WTC11 (cell line): ENCODE measurements at regions not wholly inside any gene's neighbourhood (a gene's known extent, or its start where the extent isn't known, plus 50 kb on each side); places are given as distances from the start of the nearest gene placed in this dataset.

ENCODE experiments used
- ATAC-seq: fragments of 200-7000 bp; cut with Tn5 transposase; 2 replicates; pipeline ENCODE4 v1.10.0; 2021; ENCODE audit warnings: mild to moderate bottlenecking, moderate library complexity
- CTCF ChIA-PET: fragments of 300-600 bp; sonication (Branson Sonifier 250); formaldehyde crosslinking; loops from one replicate; lab custom pipeline; 2021; ENCODE audit warnings: antibody characterized with exemption; lab: Charles Lee
- POLR2A ChIA-PET: fragments of 350-600 bp; sonication (Branson Sonifier 250); formaldehyde crosslinking; loops from one replicate; lab custom pipeline; 2021; ENCODE audit warnings: antibody characterized with exemption; lab: Charles Lee
- DNase-seq: peaks from one replicate; pipeline ENCODE4 v3.0.0; 2021; ENCODE audit warnings: low spot score
- H3K27ac Mint-ChIP-seq: 2 replicates; pipeline ENCODE4 v1.8.0; 2021; ENCODE audit warnings: mixed read lengths
- H3K27me3 Mint-ChIP-seq: 2 replicates; pipeline ENCODE4 v1.8.0; 2021; ENCODE audit warnings: low read depth, mild to moderate bottlenecking, moderate library complexity, mixed read lengths
- H3K36me3 Mint-ChIP-seq: 2 replicates; pipeline ENCODE4 v1.8.0; 2021; ENCODE audit warnings: mixed read lengths
- H3K4me1 Mint-ChIP-seq: 2 replicates; pipeline ENCODE4 v1.8.0; 2022; ENCODE audit warnings: mixed read lengths
- H3K4me3 Mint-ChIP-seq: 2 replicates; pipeline ENCODE4 v1.8.0; 2021; ENCODE audit warnings: mild to moderate bottlenecking, moderate library complexity, mixed read lengths
- H3K9me3 Mint-ChIP-seq: 2 replicates; pipeline ENCODE4 v1.8.0; 2021; ENCODE audit warnings: mixed read lengths
- CREM ChIP-seq: sonication (generic); formaldehyde crosslinking; IDR thresholded peaks from 2 replicates; pipeline ENCODE4 v1.8.1; 2022; ENCODE audit warnings: mild to moderate bottlenecking, missing genetic modification reagents, moderate library complexity
- ELF4 ChIP-seq: sonication (generic); formaldehyde crosslinking; IDR thresholded peaks from 2 replicates; pipeline ENCODE4 v1.8.1; 2022; ENCODE audit warnings: low read depth, mild to moderate bottlenecking, moderate library complexity, missing genetic modification reagents
- FOXK1 ChIP-seq: sonication (generic); formaldehyde crosslinking; IDR thresholded peaks from 2 replicates; pipeline ENCODE4 v1.8.0; 2022; ENCODE audit warnings: mild to moderate bottlenecking, moderate library complexity, missing genetic modification reagents
- GABPB1 ChIP-seq: sonication (generic); formaldehyde crosslinking; IDR thresholded peaks from 2 replicates; pipeline ENCODE4 v1.8.1; 2023; ENCODE audit warnings: mild to moderate bottlenecking, missing genetic modification reagents
- GTF2I ChIP-seq: fragments of 250-450 bp; sonication (Bioruptor Pico); conservative IDR thresholded peaks from 2 replicates; pipeline ENCODE4 v1.4.0; 2021; ENCODE audit warnings: mild to moderate bottlenecking
- IRF2 ChIP-seq: sonication (generic); formaldehyde crosslinking; IDR thresholded peaks from 2 replicates; pipeline ENCODE4 v1.8.0; 2022; ENCODE audit warnings: low read depth, missing genetic modification reagents, borderline replicate concordance
- SMAD4 ChIP-seq: sonication (generic); formaldehyde crosslinking; IDR thresholded peaks from 2 replicates; pipeline ENCODE4 v1.8.0; 2022; ENCODE audit warnings: mild to moderate bottlenecking, missing genetic modification reagents
- TEAD4 ChIP-seq: sonication (generic); formaldehyde crosslinking; IDR thresholded peaks from 2 replicates; pipeline ENCODE4 v1.8.0; 2022; ENCODE audit warnings: mild to moderate bottlenecking, missing genetic modification reagents
- ZNF219 ChIP-seq: sonication (generic); formaldehyde crosslinking; IDR thresholded peaks from 2 replicates; pipeline ENCODE4 v1.8.0; 2023; ENCODE audit warnings: missing genetic modification reagents, mild to moderate bottlenecking, borderline replicate concordance
- ZNF671 ChIP-seq: fragments of 250-450 bp; sonication (Bioruptor Pico); IDR thresholded peaks from 2 replicates; pipeline ENCODE4 v1.8.0; 2021; ENCODE audit warnings: mild to moderate bottlenecking
- TF ChIP-seq, protein P1 (sequence below): fragments of 250-450 bp; sonication (Bioruptor Pico); IDR thresholded peaks from 2 replicates; pipeline ENCODE4 v1.8.0; 2021; ENCODE audit warnings: mild to moderate bottlenecking
- TF ChIP-seq, protein P2 (sequence below): fragments of 250-450 bp; sonication (Bioruptor Pico); IDR thresholded peaks from 2 replicates; pipeline ENCODE4 v1.9.0; 2021; ENCODE audit warnings: moderate library complexity, mild to moderate bottlenecking, inconsistent platforms, borderline replicate concordance
- TF ChIP-seq, protein P3 (sequence below): sonication (generic); formaldehyde crosslinking; IDR thresholded peaks from 2 replicates; pipeline ENCODE4 v1.8.0; 2022; ENCODE audit warnings: mild to moderate bottlenecking, missing genetic modification reagents
- TF ChIP-seq, protein P4 (sequence below): sonication (generic); formaldehyde crosslinking; conservative IDR thresholded peaks from 2 replicates; pipeline ENCODE4 v1.8.1; 2022; ENCODE audit warnings: mild to moderate bottlenecking, missing genetic modification reagents
- TF ChIP-seq, protein P5 (sequence below): sonication (generic); formaldehyde crosslinking; IDR thresholded peaks from 2 replicates; pipeline ENCODE4 v1.8.0; 2023; ENCODE audit warnings: mild to moderate bottlenecking, missing genetic modification reagents
- TF ChIP-seq, protein P6 (sequence below): fragments of 250-450 bp; sonication (Bioruptor Pico); IDR thresholded peaks from 2 replicates; pipeline ENCODE4 v1.9.0; 2021; ENCODE audit warnings: mild to moderate bottlenecking

DNA sequence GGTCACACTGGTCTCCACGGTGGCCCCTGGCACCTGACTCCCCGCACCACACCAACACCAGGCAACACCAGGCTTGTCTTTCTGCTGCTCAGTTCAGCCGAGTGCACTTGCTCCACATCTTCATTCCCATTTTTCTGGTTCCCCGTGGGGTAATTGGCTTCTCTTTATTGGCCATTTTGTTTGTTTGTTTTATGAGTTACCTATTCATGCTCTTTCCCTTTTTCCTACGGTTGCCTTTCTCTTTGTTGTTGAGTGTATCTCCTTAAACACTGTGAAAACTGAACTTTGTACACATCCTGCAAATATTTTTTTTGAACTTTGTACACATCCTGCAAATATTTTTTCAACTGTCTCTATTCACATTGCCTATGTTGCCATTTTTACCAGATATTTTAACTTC is 834.0 kb downstream of the BRD1 start:
- H3K9me3 Mint-ChIP-seq, result peaks cover 37% of the 10 kb centered on the region
- ChIA-PET POLR2A (no interaction called here), CTCF (no interaction called here)
- ATAC-seq, result no peak
- H3K4me1 Mint-ChIP-seq, result peaks cover 3% of the 10 kb centered on the region
- TF ChIP-seq FOXK1 (CRISPR knock-in tag) (no peak), SMAD4 (CRISPR knock-in tag) (no peak), GABPB1 (no peak), IRF2 (no peak)
- TF ChIP-seq, protein P1, sequence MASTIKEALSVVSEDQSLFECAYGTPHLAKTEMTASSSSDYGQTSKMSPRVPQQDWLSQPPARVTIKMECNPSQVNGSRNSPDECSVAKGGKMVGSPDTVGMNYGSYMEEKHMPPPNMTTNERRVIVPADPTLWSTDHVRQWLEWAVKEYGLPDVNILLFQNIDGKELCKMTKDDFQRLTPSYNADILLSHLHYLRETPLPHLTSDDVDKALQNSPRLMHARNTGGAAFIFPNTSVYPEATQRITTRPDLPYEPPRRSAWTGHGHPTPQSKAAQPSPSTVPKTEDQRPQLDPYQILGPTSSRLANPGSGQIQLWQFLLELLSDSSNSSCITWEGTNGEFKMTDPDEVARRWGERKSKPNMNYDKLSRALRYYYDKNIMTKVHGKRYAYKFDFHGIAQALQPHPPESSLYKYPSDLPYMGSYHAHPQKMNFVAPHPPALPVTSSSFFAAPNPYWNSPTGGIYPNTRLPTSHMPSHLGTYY (CRISPR knock-in tag), result no peak
- peaks cover 6% of the 10 kb centered on the region for H3K27me3 Mint-ChIP-seq
- H3K36me3 Mint-ChIP-seq, result peaks cover 7% of the 10 kb centered on the region
- no peak overlapping the region for H3K4me3 Mint-ChIP-seq
- DNase-seq, result no peak
- no peak overlapping the region for H3K27ac Mint-ChIP-seq

DNA sequence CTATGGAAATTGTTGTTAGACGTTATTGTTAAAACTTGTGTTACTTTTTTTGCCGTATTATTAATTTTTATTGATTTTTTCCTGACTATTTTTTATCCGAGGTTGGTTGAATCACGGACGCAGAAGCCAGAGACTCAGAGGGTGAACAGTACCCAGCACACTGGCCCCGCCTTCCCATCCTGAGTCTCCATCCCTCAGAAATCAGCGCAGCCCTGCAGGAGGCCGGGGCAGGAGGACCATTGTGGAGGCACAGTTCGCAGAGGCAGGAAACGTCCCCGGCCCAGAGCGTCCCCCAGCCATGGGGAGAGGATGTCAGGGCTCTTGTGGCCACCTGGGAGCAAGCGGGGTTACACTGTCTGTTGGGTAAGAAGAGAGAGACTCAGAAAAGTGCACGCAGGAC is 843.0 kb downstream of the BRD1 start:
- ChIA-PET POLR2A (interaction anchor here (0.5 kb wide), 1 partner anchor 168 kb away, joined by 3 read pairs; no protein-coding TSS in a partner anchor), CTCF (interaction anchor here (1.3 kb wide), 1 partner anchor 321 kb away, joined by 3 read pairs; no protein-coding TSS in a partner anchor)
- no peaks in the 10 kb centered on the region for H3K4me1 Mint-ChIP-seq
- H3K27me3 Mint-ChIP-seq, result no peaks in the 10 kb centered on the region
- no peak for ATAC-seq
- no peaks in the 10 kb centered on the region for H3K36me3 Mint-ChIP-seq
- peaks cover 5% of the 10 kb centered on the region for H3K9me3 Mint-ChIP-seq
- TF ChIP-seq, protein P2, sequence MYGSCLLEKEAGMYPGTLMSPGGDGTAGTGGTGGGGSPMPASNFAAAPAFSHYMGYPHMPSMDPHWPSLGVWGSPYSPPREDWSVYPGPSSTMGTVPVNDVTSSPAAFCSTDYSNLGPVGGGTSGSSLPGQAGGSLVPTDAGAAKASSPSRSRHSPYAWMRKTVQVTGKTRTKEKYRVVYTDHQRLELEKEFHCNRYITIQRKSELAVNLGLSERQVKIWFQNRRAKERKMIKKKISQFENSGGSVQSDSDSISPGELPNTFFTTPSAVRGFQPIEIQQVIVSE (CRISPR knock-in tag), result no peak
- TF ChIP-seq ZNF671 (no peak), IRF2 (no peak)
- TF ChIP-seq, protein P3, sequence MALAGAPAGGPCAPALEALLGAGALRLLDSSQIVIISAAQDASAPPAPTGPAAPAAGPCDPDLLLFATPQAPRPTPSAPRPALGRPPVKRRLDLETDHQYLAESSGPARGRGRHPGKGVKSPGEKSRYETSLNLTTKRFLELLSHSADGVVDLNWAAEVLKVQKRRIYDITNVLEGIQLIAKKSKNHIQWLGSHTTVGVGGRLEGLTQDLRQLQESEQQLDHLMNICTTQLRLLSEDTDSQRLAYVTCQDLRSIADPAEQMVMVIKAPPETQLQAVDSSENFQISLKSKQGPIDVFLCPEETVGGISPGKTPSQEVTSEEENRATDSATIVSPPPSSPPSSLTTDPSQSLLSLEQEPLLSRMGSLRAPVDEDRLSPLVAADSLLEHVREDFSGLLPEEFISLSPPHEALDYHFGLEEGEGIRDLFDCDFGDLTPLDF (CRISPR knock-in tag), result no peak
- TF ChIP-seq, protein P4, sequence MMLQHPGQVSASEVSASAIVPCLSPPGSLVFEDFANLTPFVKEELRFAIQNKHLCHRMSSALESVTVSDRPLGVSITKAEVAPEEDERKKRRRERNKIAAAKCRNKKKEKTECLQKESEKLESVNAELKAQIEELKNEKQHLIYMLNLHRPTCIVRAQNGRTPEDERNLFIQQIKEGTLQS, result no peak
- TF ChIP-seq, protein P5, sequence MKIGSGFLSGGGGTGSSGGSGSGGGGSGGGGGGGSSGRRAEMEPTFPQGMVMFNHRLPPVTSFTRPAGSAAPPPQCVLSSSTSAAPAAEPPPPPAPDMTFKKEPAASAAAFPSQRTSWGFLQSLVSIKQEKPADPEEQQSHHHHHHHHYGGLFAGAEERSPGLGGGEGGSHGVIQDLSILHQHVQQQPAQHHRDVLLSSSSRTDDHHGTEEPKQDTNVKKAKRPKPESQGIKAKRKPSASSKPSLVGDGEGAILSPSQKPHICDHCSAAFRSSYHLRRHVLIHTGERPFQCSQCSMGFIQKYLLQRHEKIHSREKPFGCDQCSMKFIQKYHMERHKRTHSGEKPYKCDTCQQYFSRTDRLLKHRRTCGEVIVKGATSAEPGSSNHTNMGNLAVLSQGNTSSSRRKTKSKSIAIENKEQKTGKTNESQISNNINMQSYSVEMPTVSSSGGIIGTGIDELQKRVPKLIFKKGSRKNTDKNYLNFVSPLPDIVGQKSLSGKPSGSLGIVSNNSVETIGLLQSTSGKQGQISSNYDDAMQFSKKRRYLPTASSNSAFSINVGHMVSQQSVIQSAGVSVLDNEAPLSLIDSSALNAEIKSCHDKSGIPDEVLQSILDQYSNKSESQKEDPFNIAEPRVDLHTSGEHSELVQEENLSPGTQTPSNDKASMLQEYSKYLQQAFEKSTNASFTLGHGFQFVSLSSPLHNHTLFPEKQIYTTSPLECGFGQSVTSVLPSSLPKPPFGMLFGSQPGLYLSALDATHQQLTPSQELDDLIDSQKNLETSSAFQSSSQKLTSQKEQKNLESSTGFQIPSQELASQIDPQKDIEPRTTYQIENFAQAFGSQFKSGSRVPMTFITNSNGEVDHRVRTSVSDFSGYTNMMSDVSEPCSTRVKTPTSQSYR (CRISPR knock-in tag), result no peak
- no peak for DNase-seq
- H3K27ac Mint-ChIP-seq, result no peak overlapping the region
- H3K4me3 Mint-ChIP-seq, result no peak overlapping the region

DNA sequence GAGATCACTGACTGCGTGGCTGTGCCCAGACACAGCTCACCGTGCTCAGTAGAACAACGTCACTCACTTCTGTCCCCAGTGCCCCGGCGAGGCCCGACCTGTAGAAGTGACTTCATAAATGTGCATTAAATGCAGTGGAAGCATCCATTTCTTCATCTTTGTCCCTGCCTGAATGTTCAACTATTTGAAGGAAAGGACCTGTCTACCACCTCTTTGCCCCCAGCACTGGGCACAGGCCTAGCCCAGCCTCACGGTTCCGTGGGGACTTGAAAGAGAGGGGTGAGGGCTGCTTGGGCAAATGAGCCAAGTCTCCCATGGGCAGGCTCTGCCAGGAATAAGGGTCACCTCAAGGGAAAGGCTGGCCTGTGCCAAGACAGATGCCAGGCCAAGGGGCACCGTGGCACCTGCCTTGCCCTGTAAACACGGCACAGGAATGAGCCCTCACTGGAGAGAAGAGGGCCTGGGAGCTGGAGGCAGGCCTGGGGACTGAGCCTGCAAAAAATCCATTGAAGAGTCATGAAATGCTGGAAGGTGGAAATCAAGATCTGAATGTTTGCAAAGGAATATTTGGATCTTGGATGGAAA is 845.3 kb downstream of the BRD1 start:
- no peak for TF ChIP-seq CREM
- no peak for TF ChIP-seq IRF2
- no peak for TF ChIP-seq TEAD4 (CRISPR knock-in tag)
- no peak for TF ChIP-seq GABPB1
- no peak for TF ChIP-seq GTF2I (CRISPR knock-in tag)
- no peak for TF ChIP-seq ZNF219 (CRISPR knock-in tag)
- TF ChIP-seq ELF4, result no peak
- TF ChIP-seq, protein P6, sequence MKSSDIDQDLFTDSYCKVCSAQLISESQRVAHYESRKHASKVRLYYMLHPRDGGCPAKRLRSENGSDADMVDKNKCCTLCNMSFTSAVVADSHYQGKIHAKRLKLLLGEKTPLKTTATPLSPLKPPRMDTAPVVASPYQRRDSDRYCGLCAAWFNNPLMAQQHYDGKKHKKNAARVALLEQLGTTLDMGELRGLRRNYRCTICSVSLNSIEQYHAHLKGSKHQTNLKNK (CRISPR knock-in tag), result no peak
- Mint-ChIP-seq H3K27ac (no peak overlapping the region), H3K4me1 (no peaks in the 10 kb centered on the region), H3K27me3 (peaks cover 4% of the 10 kb centered on the region; the same call in 1 of the 2 replicates), H3K36me3 (peaks cover 7% of the 10 kb centered on the region), H3K4me3 (no peak overlapping the region), H3K9me3 (peaks cover 18% of the 10 kb centered on the region)
- POLR2A ChIA-PET, result interaction anchor here (0.5 kb wide), 1 partner anchor 28 kb away, joined by 4 read pairs; no protein-coding TSS in a partner anchor
- ATAC-seq (no peak), DNase-seq (no peak)
- CTCF ChIA-PET, result interaction anchor here (1.2 kb wide), 1 partner anchor 14 kb away, joined by 4 read pairs; no protein-coding TSS in a partner anchor
